ENCODE measurements at regions not wholly inside any gene's neighbourhood (a gene's known extent, or its start where the extent isn't known, plus 50 kb on each side); places are given as distances from the start of the nearest gene placed in this dataset.
"Not testable (repeated sequence)": the region's sequence is repeated elsewhere in the genome, so short reads cannot be mapped to it uniquely, and the experiment has no call there.

- H3K9me3 ChIP-seq; H3K36me3 Mint-ChIP-seq (ENCODE audit: insufficient read depth, unreplicated experiment); BruUV-seq (replicated peaks); H3K4me1 Mint-ChIP-seq (ENCODE audit: low read depth, unreplicated experiment); H3K27me3 Mint-ChIP-seq (ENCODE audit: insufficient read depth, unreplicated experiment); H3K4me1 ChIP-seq; H3K4me3 ChIP-seq (ENCODE audit: low read depth, low read length); CTCF ChIA-PET; DNase-seq; H3K9me3 Mint-ChIP-seq (ENCODE audit: unreplicated experiment); H3K27ac Mint-ChIP-seq (ENCODE audit: unreplicated experiment); H3K36me3 ChIP-seq (ENCODE audit: control insufficient read depth, insufficient read depth, low read length); H3K27me3 ChIP-seq (replicated peaks; ENCODE audit: control insufficient read depth, insufficient read depth, low read length); H3K4me3 Mint-ChIP-seq (ENCODE audit: unreplicated experiment): not testable (repeated sequence)
- POLR2A ChIA-PET, result interaction anchor here (0.6 kb wide), 1 partner anchor 383 kb away, joined by 7 read pairs; no protein-coding TSS in a partner anchor
- intact Hi-C loops (cut with micrococcal nuclease; ENCODE audit: unreplicated experiment), result loop anchor here (10.0 kb wide), 1 partner anchor 92 kb away; no protein-coding TSS in a partner anchor
Observed at GRCh38 chr5:1606951-1607350, 83.2 kb upstream of the LPCAT1 start.

- H3K27me3 Mint-ChIP-seq (ENCODE audit: insufficient read depth, unreplicated experiment); POLR2A ChIA-PET; H3K9me3 Mint-ChIP-seq (ENCODE audit: unreplicated experiment); DNase-seq; H3K4me3 ChIP-seq (ENCODE audit: low read depth, low read length); H3K27ac Mint-ChIP-seq (ENCODE audit: unreplicated experiment); H3K36me3 Mint-ChIP-seq (ENCODE audit: insufficient read depth, unreplicated experiment); H3K27me3 ChIP-seq (replicated peaks; ENCODE audit: control insufficient read depth, insufficient read depth, low read length); H3K4me1 Mint-ChIP-seq (ENCODE audit: low read depth, unreplicated experiment); H3K4me1 ChIP-seq; H3K36me3 ChIP-seq (ENCODE audit: control insufficient read depth, insufficient read depth, low read length); H3K4me3 Mint-ChIP-seq (ENCODE audit: unreplicated experiment); H3K9me3 ChIP-seq; BruUV-seq (replicated peaks): not testable (repeated sequence)
- CTCF ChIA-PET, result interaction anchor here (0.7 kb wide), 1 partner anchor 378 kb away, joined by 4 read pairs; no protein-coding TSS in a partner anchor
- intact Hi-C loops (cut with micrococcal nuclease; ENCODE audit: unreplicated experiment), result loop anchor here (10.0 kb wide), 1 partner anchor 89 kb away; no protein-coding TSS in a partner anchor
Observed at GRCh38 chr5:1603916-1604315, 80.2 kb upstream of the LPCAT1 start.

GRCh38 chr5:1601565-1601964, 77.8 kb upstream of the LPCAT1 start:
- H3K4me3 ChIP-seq (ENCODE audit: low read depth, low read length); POLR2A ChIA-PET; H3K27me3 Mint-ChIP-seq (ENCODE audit: insufficient read depth, unreplicated experiment); BruUV-seq (replicated peaks); H3K36me3 Mint-ChIP-seq (ENCODE audit: insufficient read depth, unreplicated experiment); H3K4me1 Mint-ChIP-seq (ENCODE audit: low read depth, unreplicated experiment); H3K9me3 ChIP-seq; H3K27me3 ChIP-seq (replicated peaks; ENCODE audit: control insufficient read depth, insufficient read depth, low read length); H3K4me3 Mint-ChIP-seq (ENCODE audit: unreplicated experiment); H3K27ac Mint-ChIP-seq (ENCODE audit: unreplicated experiment); H3K36me3 ChIP-seq (ENCODE audit: control insufficient read depth, insufficient read depth, low read length); H3K4me1 ChIP-seq; H3K9me3 Mint-ChIP-seq (ENCODE audit: unreplicated experiment): not testable (repeated sequence)
- intact Hi-C loops (cut with micrococcal nuclease; ENCODE audit: unreplicated experiment), result loop anchor here (10.0 kb wide), 1 partner anchor 87 kb away; no protein-coding TSS in a partner anchor
- CTCF ChIA-PET, result interaction anchor here (0.6 to 1.4 kb wide), 4 partner anchors 36 to 211 kb away, joined by 3 to 4 read pairs (median 4); no protein-coding TSS in a partner anchor
- peak; percentile 31 to 49 for TF ChIP-seq CTCF (IDR thresholded peaks at IDR 0.05; ENCODE audit: insufficient read depth in 1 of 2, low read depth in 1 of 2, low read length in 1 of 2, severe bottlenecking in 1 of 2, unreplicated experiment in 1 of 2)
- peak; percentile 79 for DNase-seq

GRCh38 chr5:1598950-1599737, 75.4 kb upstream of the LPCAT1 start:
- not testable (repeated sequence) for BruUV-seq (replicated peaks); H3K4me1 Mint-ChIP-seq (ENCODE audit: low read depth, unreplicated experiment)

GRCh38 chr5:1597093-1597473, 73.3 kb upstream of the LPCAT1 start:
- H3K27me3 Mint-ChIP-seq (ENCODE audit: insufficient read depth, unreplicated experiment); H3K4me3 Mint-ChIP-seq (ENCODE audit: unreplicated experiment); BruUV-seq (replicated peaks); H3K9me3 Mint-ChIP-seq (ENCODE audit: unreplicated experiment); POLR2A ChIA-PET; H3K9me3 ChIP-seq; H3K36me3 Mint-ChIP-seq (ENCODE audit: insufficient read depth, unreplicated experiment); CTCF ChIA-PET; intact Hi-C loops (cut with micrococcal nuclease; ENCODE audit: unreplicated experiment); DNase-seq; H3K36me3 ChIP-seq (ENCODE audit: control insufficient read depth, insufficient read depth, low read length); H3K27me3 ChIP-seq (replicated peaks; ENCODE audit: control insufficient read depth, insufficient read depth, low read length); H3K4me1 Mint-ChIP-seq (ENCODE audit: low read depth, unreplicated experiment): not testable (repeated sequence)
- Histone ChIP-seq H3K4me3 (ENCODE audit: low read depth, low read length) (peak overlapping the region; percentile 14; the same call in 1 of the 2 replicates), H3K4me1 (peaks cover 11% of the 10 kb centered on the region)
- peak overlapping the region; percentile 33 for H3K27ac Mint-ChIP-seq (ENCODE audit: unreplicated experiment)

More at GRCh38 chr5:1598950-1599737, 75.4 kb upstream of the LPCAT1 start:
- peaks cover 11% of the 10 kb centered on the region for H3K4me1 ChIP-seq
- peak in 1 of 2 experiments; percentile 31 for DNase-seq
- CTCF ChIA-PET, result interaction anchor here (1.2 kb wide), 1 partner anchor 87 kb away, joined by 6 read pairs; no protein-coding TSS in a partner anchor
- peak; percentile 9 to 18 for TF ChIP-seq CTCF (IDR thresholded peaks at IDR 0.05; ENCODE audit: insufficient read depth in 1 of 2, low read depth in 1 of 2, low read length in 1 of 2, severe bottlenecking in 1 of 2, unreplicated experiment in 1 of 2)
- H3K27me3 ChIP-seq (replicated peaks; ENCODE audit: control insufficient read depth, insufficient read depth, low read length); H3K4me3 Mint-ChIP-seq (ENCODE audit: unreplicated experiment); H3K27ac Mint-ChIP-seq (ENCODE audit: unreplicated experiment); H3K9me3 ChIP-seq; H3K9me3 Mint-ChIP-seq (ENCODE audit: unreplicated experiment); intact Hi-C loops (cut with micrococcal nuclease; ENCODE audit: unreplicated experiment); H3K36me3 Mint-ChIP-seq (ENCODE audit: insufficient read depth, unreplicated experiment); H3K4me3 ChIP-seq (ENCODE audit: low read depth, low read length); POLR2A ChIA-PET; H3K36me3 ChIP-seq (ENCODE audit: control insufficient read depth, insufficient read depth, low read length); H3K27me3 Mint-ChIP-seq (ENCODE audit: insufficient read depth, unreplicated experiment): not testable (repeated sequence)
